NCI-H1436 treated with DMSO at 0.1 percent for 48 hours (cell line): ENCODE measurements at regions not wholly inside any gene's neighbourhood (a gene's known extent, or its start where the extent isn't known, plus 50 kb on each side); places are given as distances from the start of the nearest gene placed in this dataset.

ENCODE experiments used
- DNase-seq: peaks from one replicate; lab custom pipeline; 2025; lab: John Stamatoyannopoulos, UW

GRCh38 chr2:15734674-15735483 lies 143.2 kb downstream of the DDX1 start:
- no peak for DNase-seq

DNA sequence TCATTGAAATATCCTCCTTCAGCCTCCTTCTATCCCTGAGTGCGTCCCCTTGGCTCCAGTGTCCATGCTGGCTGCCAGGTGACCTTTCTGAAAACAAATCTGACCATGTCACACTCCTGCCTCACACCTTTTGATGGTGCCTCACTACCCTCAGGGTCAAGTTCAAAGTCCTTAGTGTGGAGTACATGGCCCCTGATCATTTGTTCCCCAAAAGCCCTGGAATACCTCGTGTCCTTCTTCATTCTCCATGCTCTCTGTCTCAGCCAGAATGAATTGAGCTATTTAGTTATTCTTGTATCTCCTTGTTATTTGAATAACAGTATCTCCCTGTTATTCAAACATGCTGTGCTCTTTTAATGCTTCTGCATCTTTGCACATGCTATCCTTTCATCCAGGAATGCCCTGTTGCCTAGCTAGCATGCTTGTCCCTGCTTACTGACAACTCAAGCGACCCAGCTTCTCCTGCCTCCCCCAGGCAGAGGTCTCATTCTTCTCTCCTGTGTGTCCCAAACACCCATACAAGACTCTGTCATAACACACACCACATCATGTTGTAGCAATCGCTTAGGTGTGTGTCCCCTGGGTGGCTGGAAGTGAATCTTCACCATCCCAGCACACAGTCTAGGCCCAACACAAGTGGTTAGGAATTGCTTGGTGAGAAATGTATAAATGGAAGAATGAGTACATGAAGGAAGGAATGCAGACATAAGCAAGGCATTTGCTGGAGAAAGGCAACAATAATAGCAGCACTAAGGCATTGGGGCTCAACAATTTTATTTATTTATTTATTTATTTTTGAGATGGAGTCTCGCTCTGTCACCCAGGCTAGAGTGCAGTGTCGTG lies 144.0 kb downstream of the DDX1 start:
- no peak for DNase-seq

DNA sequence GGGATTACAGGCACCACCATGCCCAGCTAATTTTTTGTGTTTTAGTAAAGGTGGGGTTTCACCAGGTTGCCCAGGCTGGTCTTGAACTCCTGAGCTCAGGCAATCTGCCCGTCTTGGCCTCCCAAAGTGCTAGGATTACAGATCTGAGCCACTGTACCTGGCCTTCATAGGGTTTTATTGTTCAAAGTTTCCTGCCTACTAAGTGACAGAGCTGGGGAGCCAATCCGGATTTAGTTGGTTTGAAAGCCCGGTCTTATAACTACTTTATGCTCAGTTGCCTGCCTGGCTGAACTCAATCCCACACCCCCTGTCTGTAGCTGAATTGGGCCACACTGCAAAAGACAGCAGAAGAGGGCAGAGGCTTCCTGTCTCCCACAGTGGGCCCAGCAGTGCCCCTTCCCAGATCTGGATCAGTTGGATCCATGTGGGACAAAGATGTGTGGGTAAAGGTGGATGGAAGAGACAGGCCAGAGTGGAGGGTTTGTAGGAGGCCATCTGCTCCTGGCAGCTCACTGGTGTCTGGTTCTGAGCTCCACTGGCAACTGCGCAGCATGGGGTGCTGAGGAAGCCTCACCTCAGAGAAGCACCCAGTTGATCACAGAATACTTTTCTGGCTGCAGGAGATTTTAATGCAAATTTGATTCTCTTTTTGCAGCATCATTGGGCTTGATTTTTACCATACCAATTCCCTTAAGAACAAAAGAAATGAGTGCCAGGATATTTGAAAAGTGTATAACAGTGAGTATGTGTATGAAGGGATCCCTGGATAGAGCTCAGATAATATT lies 144.9 kb downstream of the DDX1 start:
- DNase-seq = no peak

DNA sequence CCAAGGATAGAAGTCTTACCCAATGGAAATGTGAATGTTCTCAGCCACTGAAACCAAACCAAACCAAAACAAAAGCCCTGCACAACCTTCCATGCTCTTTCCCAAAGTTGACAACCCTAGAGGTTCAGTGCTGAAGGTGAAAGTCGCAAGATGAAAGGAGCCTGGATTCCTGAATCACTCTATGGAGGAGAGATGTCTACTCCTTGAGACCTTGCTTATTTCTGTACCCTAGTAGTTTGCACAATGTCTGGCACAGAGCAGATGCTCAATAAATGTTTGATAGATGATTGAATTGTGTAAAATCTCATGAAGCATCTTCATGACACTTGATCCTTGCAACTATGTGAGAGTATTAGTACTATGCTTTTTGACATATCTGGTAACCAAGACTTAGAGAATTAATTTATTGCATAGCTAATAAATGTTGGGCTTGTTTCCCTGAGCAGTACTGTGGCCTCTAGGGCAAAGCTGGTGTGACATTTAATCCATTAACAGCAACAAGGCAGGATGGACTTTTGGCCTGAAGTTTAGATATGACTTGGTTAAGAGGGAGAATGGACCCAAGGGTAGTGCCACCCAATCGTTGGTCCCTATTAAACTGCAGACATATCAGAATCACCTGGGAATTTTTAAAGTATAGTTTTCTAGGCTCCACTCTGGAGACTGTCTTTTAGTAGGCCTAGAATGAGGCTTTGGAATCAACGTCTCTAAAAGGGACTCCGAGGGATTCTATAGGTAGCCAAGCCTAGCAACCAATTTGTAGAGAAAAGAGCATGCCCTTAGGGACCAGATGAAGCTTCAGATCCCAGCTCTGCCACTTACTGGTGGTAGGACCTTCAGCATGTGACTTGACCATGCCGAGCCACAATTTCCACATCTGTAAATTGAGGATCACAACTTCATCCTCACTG lies 145.9 kb downstream of the DDX1 start:
- no peak for DNase-seq

DNA sequence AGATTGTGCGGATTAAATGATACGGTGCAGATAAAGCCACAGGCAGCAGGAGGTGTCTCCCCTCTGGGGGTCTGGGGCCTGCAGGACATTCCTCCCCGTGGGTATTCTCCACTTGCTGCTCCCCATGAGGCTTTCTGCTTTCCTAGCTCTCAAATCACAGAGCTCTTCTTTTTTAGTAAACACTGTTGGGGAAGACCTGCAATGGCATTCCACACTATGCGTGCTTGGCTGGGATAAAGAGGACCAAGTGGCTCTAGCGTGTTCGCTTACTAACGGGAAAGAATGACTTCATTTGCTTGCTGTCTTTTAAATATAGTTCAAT lies 146.5 kb downstream of the DDX1 start:
- DNase-seq = no peak

GRCh38 chr2:15738943-15739342 lies 147.3 kb downstream of the DDX1 start:
- DNase-seq = no peak

GRCh38 chr2:15744820-15745219 lies 153.2 kb downstream of the DDX1 start:
- DNase-seq = no peak

DNA sequence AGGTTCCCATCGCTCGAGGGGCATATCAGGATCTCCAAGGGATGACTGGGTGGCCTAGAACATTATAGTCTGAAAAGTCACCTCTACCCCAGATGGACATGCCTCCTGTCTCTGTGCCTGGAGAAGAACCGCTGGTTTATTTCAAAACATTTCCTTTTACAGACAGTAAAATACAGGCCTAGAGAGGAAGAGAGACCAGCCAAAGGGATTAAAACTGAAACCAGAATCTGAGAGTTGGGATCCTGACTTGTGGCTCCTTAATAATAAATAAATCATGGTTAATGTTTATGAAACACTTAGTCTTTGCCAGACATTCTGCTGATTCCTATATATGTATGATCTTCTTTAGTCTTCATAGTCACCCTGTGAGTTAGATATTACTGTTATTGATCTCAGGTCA lies 153.7 kb downstream of the DDX1 start:
- DNase-seq = no peak

GRCh38 chr2:15745907-15746702 lies 154.4 kb downstream of the DDX1 start:
- DNase-seq = no peak

- DNase-seq = no peak
Measured at GRCh38 chr2:15746703-15747550, 155.3 kb downstream of the DDX1 start.

DNA sequence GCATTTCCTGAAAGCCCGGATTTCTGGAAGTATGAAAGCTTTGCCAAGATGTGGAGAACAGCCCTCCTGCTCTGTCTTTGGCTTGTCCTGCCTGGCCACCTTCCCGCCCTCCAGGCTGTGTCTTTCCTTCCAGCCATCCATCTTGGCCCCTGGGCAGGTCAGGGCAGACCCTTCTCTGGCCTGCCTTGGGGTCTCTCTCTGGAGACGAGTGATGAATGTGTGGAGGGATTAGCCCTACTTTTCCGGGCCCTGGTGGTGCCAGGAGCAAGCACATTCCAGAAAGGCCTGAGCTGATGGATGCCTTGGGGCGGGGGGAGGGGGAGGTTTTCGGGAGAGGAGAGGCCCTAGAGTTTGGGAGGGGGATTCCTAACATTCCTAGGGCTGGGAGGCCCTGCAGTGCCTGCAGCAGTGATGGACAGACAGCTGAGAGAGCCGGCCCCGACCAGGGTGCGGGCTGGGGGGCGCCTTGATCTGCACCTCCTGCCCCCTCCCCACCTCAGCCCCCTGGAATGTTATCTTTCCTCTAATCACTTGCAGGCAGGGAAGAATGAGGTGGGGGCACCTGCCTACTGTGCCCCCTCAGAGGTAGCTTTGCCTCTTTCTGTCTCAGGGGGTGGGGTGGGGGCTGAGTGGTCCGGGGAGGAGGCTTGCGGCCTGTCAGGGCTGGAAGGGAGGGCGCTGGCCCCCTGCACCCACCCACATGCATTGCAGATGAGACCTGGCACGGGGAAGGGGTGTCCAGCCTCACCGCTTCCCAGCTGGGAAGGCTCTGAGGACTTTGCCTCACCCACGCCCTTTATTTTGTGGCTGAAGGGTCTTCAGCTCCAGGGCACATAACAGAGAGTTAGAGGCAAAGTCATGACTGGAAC lies 156.2 kb downstream of the DDX1 start:
- no peak for DNase-seq

DNA sequence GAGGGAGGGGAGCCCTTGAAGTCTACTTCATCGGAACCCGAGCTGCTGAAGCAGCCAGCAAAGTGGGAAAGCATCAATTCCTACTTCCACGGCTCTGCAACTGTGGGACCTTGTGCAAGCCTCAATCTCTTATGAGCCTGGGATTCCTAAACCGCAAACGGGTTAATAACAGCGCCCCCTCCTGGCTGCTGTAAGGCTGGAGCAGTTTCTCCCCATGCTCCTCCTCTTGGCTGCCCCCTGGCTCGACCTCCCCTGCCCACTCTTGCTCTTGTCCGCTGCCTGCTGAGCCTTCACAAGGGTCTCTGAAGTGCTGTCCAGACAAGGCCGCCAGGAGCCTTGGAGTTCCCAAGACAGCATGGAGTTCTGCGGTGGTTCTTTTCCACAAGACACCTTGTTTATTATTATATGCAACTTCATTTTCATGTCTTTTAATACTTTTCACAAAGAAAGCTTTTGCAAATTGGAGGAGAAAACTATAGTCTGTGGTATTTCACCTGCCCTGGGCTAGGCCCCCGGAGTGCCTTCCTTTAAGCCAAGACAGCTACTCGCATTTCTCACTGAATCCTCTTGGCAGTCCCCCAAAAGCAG lies 157.2 kb downstream of the DDX1 start:
- DNase-seq = no peak

GRCh38 chr2:15749460-15750432 lies 158.1 kb downstream of the DDX1 start:
- DNase-seq = no peak

- no peak for DNase-seq
Measured at GRCh38 chr2:15750433-15750814, 158.8 kb downstream of the DDX1 start.

DNA sequence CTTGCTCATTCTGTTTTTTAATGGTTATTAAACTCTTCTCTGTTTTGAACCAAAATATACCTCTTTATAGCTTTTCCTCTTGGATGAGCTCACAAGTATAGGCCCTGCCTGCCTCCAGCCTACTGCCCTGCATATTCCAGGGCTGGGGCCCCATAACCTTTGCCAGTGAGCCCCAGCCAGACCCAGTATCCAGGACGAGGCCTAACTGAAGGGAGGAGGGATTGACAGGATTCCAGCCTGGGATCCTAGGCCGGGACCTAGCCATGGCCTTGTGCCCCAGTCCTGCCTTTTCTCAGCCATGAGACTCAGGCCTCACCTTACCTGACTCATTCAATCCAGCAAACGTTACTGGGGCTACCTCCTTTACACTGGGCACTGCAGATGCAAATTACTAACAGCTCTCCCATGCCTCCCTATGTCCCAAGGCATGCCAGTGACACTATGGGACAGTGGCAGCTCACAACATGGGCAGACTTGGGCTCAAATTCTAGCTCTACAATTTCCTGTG lies 159.2 kb downstream of the DDX1 start:
- DNase-seq = no peak

DNA sequence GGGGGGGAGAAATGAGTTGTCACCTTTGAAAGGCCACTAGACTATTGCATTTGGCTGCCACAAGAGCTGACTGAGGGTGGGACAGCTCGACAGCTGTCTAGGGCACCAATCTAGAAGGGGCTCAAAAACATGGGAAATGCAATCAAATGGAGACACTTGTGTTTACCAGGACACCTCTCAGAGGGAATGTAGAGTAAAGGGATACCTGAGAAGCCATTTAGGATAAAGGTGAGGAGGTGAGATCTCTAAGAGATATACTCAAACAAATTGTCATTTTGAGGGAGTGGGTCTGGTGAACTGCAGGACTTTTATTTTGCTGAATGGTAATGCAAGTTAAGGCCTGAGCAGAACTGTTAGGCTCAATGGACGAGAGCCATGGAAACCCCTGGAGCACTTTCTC lies 159.8 kb downstream of the DDX1 start:
- no peak for DNase-seq
